Stimulated activated CD4-positive, alpha-beta T cell treated with anti-CD3 and anti-CD28 coated beads, Interleukin-1b, Interleukin-23, amount 100 ng/mL, for 4 hours (primary cell): ENCODE measurements at regions not wholly inside any gene's neighbourhood (a gene's known extent, or its start where the extent isn't known, plus 50 kb on each side); places are given as distances from the start of the nearest gene placed in this dataset.

Experiments
- DNase-seq, 2 donors: peaks; one replicate each; pipeline ENCODE4 v3.0.0-alpha.2; 2020; ENCODE audit warnings: low read depth in 2 of 2

GRCh38 chr21:24225431-24225830, 1381.8 kb downstream of the MRPL39 start:
- DNase-seq = no peak

GRCh38 chr21:24224422-24224821, 1382.9 kb downstream of the MRPL39 start:
- DNase-seq = no peak

- no peak for DNase-seq
Observed at GRCh38 chr21:24223624-24224023, 1383.7 kb downstream of the MRPL39 start.

DNA sequence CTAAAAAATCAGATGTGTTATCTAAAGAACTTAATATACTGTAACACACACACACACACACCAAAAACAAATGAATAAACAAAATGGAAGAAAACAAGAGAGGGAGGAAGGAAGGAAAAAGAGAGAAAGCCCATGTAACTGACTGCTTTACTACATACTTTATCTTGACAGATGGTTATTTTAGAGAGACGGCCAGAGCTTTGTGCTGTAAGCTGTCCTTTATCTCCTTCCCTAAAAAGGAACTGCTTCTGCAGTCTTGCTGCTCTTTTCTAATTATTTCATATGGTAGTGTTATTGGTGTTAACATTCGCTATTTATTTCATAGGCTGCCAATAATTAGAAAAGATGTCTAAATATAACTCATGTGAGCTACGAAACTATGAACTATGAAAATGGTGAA, 1384.6 kb downstream of the MRPL39 start:
- DNase-seq = no peak

GRCh38 chr21:24220446-24220845, 1386.8 kb downstream of the MRPL39 start:
- no peak for DNase-seq

GRCh38 chr21:24217151-24217550, 1390.1 kb downstream of the MRPL39 start:
- no peak for DNase-seq

DNA sequence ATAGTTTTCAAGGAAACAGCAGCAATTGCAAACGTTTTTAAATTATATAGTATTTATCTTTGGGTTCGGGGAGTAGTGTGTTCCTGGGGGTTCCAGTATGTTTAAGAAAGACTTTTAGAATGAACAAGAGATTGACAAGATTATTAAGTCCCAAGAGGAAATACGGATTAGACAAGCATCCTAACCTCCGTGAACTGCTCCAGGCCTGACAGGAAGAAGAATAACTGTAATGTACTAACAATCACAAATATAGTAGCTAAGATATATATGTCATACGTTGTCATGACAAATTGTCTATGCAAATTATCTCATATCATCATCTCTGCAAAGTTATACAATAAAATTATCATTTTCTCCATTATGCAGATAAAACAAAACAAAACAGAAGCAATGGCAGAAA, 1397.2 kb downstream of the MRPL39 start:
- DNase-seq = no peak

- no peak for DNase-seq
Observed at GRCh38 chr21:24208562-24209260, 1398.6 kb downstream of the MRPL39 start.

DNA sequence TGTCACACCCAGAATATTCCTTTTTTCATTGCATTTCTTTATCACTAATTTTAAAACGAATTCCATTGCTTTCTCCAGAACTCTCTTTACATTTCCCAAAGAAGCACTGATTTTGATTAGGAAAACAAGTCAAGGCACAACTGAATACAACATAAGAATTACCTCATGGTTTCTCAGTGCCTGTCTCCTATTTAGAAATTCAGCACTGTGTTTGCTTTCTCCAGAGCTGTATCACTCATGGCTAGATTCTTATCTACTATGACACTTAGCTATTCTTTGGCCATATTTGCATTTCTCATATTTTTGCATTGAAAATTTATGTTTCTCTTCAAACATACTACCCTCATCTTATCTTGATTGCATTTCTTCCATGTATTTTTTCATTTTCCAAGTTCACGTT, 1402.0 kb downstream of the MRPL39 start:
- no peak for DNase-seq

DNA sequence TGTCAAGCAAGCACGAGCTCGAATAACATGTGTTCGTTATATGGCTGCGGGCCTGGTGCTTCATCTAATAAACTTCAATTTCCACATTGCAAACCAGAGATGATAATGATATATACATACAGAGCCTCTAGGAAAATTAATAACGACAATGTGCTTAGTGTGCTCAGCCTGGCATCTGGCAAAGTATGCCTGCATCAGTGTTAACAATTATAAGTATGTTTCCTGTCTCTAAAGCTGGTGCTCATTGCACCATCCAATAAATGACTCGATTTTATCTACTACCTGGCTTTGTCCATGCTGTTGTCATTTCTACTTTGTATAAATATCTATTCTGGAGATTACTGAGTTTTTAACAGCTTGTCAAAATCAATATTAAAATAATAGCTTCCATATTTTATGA, 1402.6 kb downstream of the MRPL39 start:
- DNase-seq = no peak

GRCh38 chr21:24200052-24200451, 1407.2 kb downstream of the MRPL39 start:
- DNase-seq = no peak

DNA sequence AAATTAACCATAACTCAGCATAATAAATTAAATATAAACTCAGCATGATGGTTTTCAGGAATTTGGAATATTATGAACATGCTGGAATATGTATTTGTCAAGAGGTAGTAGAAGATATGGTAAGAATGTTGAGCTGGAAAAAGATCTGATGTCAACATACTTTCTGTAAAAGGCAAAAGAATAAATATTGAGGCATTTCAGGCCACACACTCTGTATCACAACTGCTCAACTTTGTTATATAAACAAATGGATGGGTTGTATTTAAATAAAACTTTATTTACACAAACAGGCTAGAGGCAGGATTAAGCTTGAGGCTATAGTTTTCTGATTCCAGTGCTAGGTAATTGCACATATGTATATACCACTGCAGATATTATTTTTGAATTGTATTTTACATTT, 1409.4 kb downstream of the MRPL39 start:
- DNase-seq = no peak

DNA sequence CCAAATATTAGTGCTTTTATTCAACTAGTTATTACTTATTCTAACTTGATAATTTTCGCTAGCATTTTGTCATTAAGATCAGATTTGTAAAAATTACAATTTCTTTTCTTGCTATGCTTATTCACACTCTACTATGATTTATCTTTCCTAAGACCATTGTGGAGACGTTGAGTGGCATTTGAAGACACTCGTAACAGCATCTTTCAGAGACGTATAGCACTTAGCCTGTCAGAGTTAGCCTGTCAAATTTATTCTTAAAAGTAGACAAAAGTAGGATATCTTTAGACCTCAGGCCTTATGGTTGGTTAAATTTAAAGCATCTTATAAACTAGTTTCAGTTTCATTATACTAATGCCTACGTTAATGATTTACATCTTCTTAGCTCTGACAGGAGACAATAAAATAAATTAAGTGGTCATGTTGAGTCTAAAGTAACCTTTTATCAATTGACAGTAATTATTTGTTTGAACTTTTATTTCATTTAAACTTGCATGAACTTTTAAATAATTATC, 1410.1 kb downstream of the MRPL39 start:
- no peak for DNase-seq

GRCh38 chr21:24188506-24188905, 1418.8 kb downstream of the MRPL39 start:
- no peak for DNase-seq

DNA sequence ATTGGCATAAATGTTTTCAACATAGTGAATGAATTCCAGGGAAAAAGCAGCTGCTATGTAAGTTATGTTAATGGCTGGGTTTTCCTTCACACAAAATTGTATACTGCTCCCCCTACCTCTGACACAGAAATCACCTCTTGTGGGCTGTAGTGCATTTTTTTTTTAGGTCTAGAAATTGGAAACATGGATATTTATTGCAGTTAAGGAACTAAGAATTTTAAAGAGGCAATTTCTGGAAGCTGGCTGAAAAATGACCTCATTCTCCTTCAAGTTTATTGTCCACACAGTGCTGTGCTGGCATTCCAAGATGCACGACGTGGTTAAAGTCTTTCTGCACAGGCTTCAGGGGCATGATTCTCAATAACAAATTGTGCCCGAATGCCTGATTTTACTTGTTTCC, 1424.2 kb downstream of the MRPL39 start:
- no peak for DNase-seq

- DNase-seq = no peak
Observed at GRCh38 chr21:24179110-24179509, 1428.2 kb downstream of the MRPL39 start.

- no peak for DNase-seq
Observed at GRCh38 chr21:24175106-24175505, 1432.2 kb downstream of the MRPL39 start.

GRCh38 chr21:24171736-24172135, 1435.5 kb downstream of the MRPL39 start:
- DNase-seq = no peak

DNA sequence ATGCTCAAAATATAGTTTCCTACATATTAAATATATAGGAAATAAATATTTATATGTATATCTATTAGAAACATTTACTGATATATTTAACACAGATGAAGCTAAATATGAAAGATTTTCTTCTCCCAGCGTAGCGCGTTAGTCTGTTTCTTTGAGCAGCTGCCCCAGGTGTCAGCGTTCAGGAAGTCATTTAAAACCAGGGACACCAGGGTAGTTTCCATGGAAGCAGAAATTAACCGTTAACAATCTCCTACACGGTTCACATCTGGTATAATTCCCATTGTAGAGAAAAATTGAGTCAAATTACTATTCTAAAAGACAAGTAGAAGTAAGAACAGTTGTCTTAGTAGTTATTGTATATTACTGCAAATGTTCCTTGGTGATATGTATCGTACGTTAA, 1443.7 kb downstream of the MRPL39 start:
- no peak for DNase-seq

DNA sequence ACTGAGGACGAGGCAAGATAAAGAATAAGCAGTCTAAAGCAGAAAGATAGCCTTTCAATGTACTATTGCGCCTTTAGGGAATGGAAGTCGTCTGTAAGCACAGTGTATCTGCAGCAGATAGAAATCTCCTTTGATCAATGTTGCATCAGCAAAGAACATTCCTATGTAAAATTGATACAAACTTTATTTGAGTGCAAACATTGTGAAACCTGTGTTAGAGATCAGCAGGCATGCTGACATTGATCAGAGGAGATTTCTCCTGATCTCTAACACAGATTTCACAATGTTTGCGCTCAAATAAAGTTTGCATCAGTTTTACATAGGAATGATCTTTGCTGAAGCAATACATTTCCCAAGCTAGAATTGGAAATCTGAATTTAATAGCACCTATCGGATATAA, 1446.8 kb downstream of the MRPL39 start:
- DNase-seq = no peak

GRCh38 chr21:24153137-24153536, 1454.1 kb downstream of the MRPL39 start:
- DNase-seq = no peak

DNA sequence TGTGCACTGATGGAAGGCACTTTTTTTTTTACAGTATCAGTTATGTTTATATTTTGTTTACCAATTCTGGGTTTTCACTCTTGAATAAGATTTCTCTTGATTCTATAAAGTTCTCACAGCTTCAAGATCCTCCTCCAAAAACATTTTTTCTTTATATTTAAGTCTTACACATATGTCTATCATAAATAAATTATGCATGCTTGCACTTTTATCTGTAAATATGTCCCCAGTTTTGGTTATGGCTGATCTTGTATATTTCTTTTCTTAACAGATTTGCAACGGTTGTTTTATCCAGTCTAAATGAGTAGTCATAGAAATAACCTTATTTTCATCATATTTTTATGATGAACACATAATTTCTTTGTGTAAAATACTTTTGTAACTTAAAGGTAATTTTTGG, 1456.5 kb downstream of the MRPL39 start:
- no peak for DNase-seq

DNA sequence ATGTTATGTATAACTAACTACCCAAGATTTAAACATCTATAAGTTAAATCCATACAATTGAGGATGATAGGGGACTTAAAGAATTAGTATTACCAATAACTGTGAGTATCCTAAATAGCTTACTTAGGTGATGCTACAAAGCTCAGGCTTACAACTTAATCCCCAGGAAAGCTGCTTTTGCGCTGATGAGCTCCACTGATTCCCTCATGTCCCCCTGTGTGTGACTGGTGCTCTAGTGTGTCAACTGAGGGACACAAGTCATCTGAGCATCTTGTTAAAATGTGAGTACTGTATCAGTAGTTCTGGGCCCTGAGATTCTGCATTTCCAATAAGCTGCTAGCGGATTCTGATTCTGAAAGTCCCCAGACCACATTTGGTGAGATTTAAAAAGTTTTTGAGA, 1458.8 kb downstream of the MRPL39 start:
- DNase-seq = no peak

DNA sequence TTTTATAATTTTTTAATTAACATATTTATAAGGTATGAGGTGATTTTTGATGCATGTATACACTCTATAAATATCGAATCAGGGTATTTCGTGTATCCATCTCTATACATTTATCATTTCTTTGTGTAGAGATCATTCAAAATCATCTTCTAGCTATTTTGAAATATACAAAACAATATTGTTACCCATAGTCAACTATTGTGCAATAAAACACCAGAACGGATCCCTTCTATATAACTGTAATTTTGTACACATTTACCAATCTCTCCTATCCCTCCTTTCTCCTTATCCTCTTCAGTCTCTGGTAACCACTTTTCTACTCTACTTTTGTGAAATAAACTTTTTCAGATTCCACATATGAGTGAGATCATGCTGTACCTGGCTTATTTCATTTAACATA, 1459.6 kb downstream of the MRPL39 start:
- DNase-seq = no peak
